ENCODE measurements at regions not wholly inside any gene's neighbourhood (a gene's known extent, or its start where the extent isn't known, plus 50 kb on each side); places are given as distances from the start of the nearest gene placed in this dataset.

GRCh38 chr12:124442281-124442680, 125.1 kb downstream of the NCOR2 start:
- TF ChIP-seq CTCF (IDR thresholded peaks at IDR 0.05; ENCODE audit: extremely low read depth, insufficient read depth, missing control alignments) = no peak
- DNase-seq (ENCODE audit: low spot score) = no peak
- in situ Hi-C loops (cut with MboI; ENCODE audit: low pct_unique_long_range_greater_than_20kb, low sequenced_read_pairs, unreplicated experiment) = no loop called here

DNA sequence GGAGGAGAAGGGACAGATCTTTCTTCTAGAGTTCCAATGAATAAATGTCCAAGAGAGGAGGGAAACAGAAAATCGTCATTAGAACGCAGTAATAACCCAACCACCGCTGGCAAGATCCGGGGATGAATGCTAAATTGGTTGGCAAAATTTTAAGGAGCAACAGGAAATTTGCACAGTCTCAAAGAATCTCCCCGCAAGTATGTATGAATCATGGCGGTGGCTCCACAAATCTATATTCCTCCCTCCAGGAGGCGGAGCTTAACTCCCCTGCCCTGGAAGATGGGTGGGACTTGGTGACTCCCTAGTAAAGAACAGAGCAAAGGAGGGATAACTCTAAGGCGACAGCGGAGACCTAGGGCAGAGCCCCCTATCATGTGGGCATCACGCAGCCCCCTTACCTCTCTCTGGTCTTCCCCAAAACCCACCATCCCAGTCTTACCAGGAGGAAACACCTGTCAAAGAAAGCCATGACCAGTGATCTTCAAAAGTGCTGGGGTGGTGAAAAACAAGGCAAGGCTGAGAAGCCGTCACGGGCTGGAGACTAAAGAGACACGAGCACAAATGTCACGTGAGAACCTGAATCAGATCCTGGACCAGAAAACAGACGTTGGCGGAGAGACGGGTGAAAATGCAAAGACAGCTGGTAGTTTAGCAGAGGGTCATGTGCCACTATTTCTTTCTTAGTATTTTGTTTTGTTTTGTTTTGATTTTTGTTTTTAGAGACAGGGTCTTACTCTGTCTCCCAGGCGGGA, 125.8 kb downstream of the NCOR2 start:
- no peak for TF ChIP-seq CTCF (IDR thresholded peaks at IDR 0.05; ENCODE audit: extremely low read depth, insufficient read depth, missing control alignments)
- in situ Hi-C loops (cut with MboI; ENCODE audit: low pct_unique_long_range_greater_than_20kb, low sequenced_read_pairs, unreplicated experiment) = no loop called here
- no peak for DNase-seq (ENCODE audit: low spot score)

GRCh38 chr12:124440841-124441381, 126.5 kb downstream of the NCOR2 start:
- in situ Hi-C loops (cut with MboI; ENCODE audit: low pct_unique_long_range_greater_than_20kb, low sequenced_read_pairs, unreplicated experiment) = no loop called here
- no peak for DNase-seq (ENCODE audit: low spot score)
- no peak for TF ChIP-seq CTCF (IDR thresholded peaks at IDR 0.05; ENCODE audit: extremely low read depth, insufficient read depth, missing control alignments)

DNA sequence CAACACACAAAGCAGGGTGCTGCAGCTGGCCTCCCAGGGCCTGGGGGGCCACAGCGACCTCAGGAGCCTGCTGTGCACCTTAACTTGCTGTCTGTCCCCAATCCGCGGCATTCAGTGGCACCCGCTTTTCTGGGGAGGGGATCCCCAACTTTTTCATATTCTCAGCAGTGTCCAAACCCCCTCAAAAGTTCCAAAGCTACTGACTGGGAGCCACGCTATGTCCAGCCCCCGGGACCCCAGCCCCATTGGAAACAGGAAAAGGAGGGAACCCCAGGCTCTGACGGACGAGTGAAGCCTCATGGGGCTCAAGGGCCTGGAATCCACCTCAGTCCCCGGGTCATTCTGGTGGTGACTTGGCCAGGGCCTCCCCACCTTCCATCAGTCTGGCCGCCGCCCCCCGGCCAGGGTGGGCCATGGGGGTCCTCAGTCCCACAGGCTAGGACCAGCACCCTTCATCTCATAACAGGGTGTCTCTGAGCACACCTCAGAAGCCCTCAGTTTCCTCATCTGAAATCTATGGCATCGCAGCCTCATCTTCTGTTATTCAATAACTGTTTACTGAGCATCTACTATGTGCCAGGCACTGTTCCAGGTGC, 127.3 kb downstream of the NCOR2 start:
- in situ Hi-C loops (cut with MboI; ENCODE audit: low pct_unique_long_range_greater_than_20kb, low sequenced_read_pairs, unreplicated experiment) = no loop called here
- TF ChIP-seq CTCF (IDR thresholded peaks at IDR 0.05; ENCODE audit: extremely low read depth, insufficient read depth, missing control alignments) = no peak
- DNase-seq (ENCODE audit: low spot score) = no peak

- DNase-seq (ENCODE audit: low spot score) = no peak
- TF ChIP-seq CTCF (IDR thresholded peaks at IDR 0.05; ENCODE audit: extremely low read depth, insufficient read depth, missing control alignments) = no peak
- in situ Hi-C loops (cut with MboI; ENCODE audit: low pct_unique_long_range_greater_than_20kb, low sequenced_read_pairs, unreplicated experiment) = no loop called here
Measured at GRCh38 chr12:124438437-124439056, 128.9 kb downstream of the NCOR2 start.

- no peak for DNase-seq (ENCODE audit: low spot score)
- no peak for TF ChIP-seq CTCF (IDR thresholded peaks at IDR 0.05; ENCODE audit: extremely low read depth, insufficient read depth, missing control alignments)
- in situ Hi-C loops (cut with MboI; ENCODE audit: low pct_unique_long_range_greater_than_20kb, low sequenced_read_pairs, unreplicated experiment) = no loop called here
Measured at GRCh38 chr12:124437617-124438436, 129.6 kb downstream of the NCOR2 start.

Data from GM13977 (cell line).